Chondrocyte (in vitro differentiated cells): ENCODE measurements at regions not wholly inside any gene's neighbourhood (a gene's known extent, or its start where the extent isn't known, plus 50 kb on each side); places are given as distances from the start of the nearest gene placed in this dataset.

Source experiments
- DNase-seq: peaks from one replicate; pipeline ENCODE4 v3.0.0; 2021; ENCODE audit warnings: mixed read lengths, low spot score
- H3K27ac Mint-ChIP-seq: one replicate; pipeline ENCODE4 v1.8.0; 2021; ENCODE audit warnings: mild to moderate bottlenecking, moderate library complexity, mixed read lengths; ENCODE audit not compliant: unreplicated experiment
- H3K27me3 Mint-ChIP-seq: 2 replicates; pipeline ENCODE4 v1.8.0; 2021; ENCODE audit warnings: low read depth, mixed read lengths
- H3K36me3 Mint-ChIP-seq: 2 replicates; pipeline ENCODE4 v1.8.0; 2021; ENCODE audit warnings: low read depth, mixed read lengths
- H3K4me1 Mint-ChIP-seq: 2 replicates; pipeline ENCODE4 v1.8.0; 2021; ENCODE audit warnings: low read depth, mild to moderate bottlenecking, mixed read lengths
- H3K4me3 Mint-ChIP-seq: one replicate; pipeline ENCODE4 v1.8.0; 2021; ENCODE audit warnings: mild to moderate bottlenecking, moderate library complexity, mixed read lengths; ENCODE audit not compliant: unreplicated experiment
- H3K9me3 Mint-ChIP-seq: 2 replicates; pipeline ENCODE4 v1.8.0; 2021; ENCODE audit warnings: low read depth, mixed read lengths
- TF ChIP-seq, protein P1 (sequence below): fragments of 200-600 bp; sonication (generic); IDR thresholded peaks from 2 replicates; pipeline ENCODE4 v1.5.0; 2021; ENCODE audit warnings: antibody characterized with exemption, mild to moderate bottlenecking, moderate library complexity

DNA sequence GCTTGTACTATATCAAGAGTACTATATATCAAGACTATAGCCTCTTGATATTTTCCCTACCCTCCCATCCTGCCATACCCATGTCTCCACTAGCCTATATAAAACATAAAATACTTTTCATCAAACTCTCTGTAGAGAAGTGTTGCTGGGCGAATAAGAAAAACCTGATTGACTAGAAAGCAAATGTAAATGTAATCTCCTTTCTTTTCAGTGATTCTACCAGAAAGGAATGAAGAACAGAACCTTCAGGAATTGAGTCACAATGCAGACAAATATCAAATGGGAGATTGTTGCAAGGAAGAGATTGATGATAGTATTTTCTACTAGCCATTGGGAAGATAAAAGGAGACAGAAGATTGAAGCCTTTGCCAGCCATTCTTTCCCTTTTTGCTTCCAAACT lies 89.2 kb downstream of the KCNRG start:
- TF ChIP-seq, protein P1, sequence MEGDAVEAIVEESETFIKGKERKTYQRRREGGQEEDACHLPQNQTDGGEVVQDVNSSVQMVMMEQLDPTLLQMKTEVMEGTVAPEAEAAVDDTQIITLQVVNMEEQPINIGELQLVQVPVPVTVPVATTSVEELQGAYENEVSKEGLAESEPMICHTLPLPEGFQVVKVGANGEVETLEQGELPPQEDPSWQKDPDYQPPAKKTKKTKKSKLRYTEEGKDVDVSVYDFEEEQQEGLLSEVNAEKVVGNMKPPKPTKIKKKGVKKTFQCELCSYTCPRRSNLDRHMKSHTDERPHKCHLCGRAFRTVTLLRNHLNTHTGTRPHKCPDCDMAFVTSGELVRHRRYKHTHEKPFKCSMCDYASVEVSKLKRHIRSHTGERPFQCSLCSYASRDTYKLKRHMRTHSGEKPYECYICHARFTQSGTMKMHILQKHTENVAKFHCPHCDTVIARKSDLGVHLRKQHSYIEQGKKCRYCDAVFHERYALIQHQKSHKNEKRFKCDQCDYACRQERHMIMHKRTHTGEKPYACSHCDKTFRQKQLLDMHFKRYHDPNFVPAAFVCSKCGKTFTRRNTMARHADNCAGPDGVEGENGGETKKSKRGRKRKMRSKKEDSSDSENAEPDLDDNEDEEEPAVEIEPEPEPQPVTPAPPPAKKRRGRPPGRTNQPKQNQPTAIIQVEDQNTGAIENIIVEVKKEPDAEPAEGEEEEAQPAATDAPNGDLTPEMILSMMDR, result no peak
- Mint-ChIP-seq H3K27ac (no peak overlapping the region), H3K27me3 (no peaks in the 10 kb centered on the region), H3K4me1 (peaks cover 26% of the 10 kb centered on the region), H3K4me3 (no peak overlapping the region), H3K36me3 (peaks cover 1% of the 10 kb centered on the region), H3K9me3 (no peaks in the 10 kb centered on the region)
- no peak for DNase-seq

DNA sequence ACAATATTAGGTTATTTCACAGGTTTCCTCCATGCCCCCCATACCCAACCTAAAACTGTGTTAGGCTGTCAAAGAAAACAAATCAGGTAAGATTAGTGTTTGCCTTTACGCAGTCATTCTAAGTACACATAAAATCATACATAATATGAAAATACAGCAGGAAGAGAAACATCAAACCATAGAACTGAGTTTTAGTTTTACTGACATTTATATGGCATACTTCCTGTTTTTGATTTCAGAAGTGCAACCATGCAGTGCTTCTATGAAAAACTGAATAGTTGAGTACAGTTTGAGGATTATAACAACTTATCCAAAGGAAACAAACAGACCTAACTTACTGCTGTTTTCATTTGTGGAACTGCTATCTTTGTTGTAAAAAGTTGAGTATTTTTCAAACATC lies 91.3 kb downstream of the KCNRG start:
- no peak for DNase-seq
- Mint-ChIP-seq H3K27ac (no peak overlapping the region), H3K4me3 (no peak overlapping the region), H3K36me3 (no peaks in the 10 kb centered on the region), H3K27me3 (no peaks in the 10 kb centered on the region), H3K9me3 (no peaks in the 10 kb centered on the region), H3K4me1 (peaks cover 30% of the 10 kb centered on the region)
- TF ChIP-seq, protein P1, result no peak

DNA sequence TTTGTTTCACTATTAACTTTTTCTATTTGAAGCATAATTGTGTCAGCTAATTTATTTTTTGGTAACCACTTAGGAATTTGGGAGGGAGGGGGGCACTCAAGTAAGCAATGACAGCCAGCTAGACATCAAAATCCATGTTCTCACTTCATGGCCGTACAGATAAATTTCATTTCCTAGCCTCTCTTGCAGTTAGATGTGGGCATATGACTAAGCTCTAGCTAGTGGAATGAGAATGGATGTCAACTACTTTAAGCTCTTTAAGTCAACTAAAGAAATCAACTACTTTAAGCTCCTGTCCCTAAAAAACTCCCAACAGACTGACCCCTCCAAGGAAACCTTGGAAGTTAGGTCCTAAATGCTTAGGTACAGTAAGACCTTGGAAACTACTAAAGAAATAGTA lies 92.0 kb downstream of the KCNRG start:
- Mint-ChIP-seq H3K4me1 (peaks cover 30% of the 10 kb centered on the region), H3K27me3 (no peaks in the 10 kb centered on the region), H3K27ac (no peak overlapping the region), H3K9me3 (no peaks in the 10 kb centered on the region), H3K36me3 (no peaks in the 10 kb centered on the region), H3K4me3 (no peak overlapping the region)
- no peak for DNase-seq
- TF ChIP-seq, protein P1, result no peak

DNA sequence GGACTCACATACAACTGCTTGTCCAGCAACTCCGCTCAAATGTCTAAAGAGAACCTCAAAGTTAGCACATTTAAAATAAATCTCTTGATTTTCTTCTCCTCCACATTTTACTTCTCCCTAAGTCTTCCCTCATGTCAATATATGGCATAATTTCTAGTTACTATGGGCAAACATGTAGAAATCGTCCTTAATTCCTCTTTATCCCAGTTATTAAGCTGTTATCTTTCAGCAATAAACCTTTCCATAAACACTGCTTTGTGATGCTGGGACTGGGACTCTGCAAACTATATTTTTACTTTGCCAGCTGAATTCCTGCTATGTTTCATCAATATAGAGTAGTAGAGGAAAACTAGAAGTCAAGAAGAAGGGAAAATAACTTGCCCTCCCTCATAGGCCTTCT lies 99.7 kb downstream of the KCNRG start:
- TF ChIP-seq, protein P1, result no peak

DNA sequence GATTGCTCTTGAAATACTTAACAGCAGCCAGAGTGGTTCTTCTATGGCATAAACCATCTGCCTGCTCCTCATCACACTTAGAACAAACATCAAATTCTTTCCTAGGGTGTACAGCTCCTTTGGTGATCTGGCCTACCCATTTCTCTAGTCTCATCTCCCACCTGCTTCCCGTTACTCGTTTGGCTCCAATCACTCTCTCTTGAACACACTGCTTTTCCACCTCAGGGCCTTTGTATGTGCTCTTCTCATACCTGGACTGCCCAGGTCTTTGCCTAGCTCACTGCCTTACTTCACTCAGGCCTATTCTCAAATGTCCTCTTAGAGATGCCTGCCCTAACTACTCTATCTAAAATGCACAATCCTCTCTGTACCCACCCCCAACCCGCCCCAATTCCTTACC lies 100.5 kb downstream of the KCNRG start:
- no peak for DNase-seq

More for the DNA sequence above, 99.7 kb downstream of the KCNRG start:
- peaks cover 8% of the 10 kb centered on the region for H3K4me1 Mint-ChIP-seq
- no peaks in the 10 kb centered on the region for H3K9me3 Mint-ChIP-seq
- no peak for DNase-seq
- no peaks in the 10 kb centered on the region for H3K36me3 Mint-ChIP-seq
- no peak overlapping the region for H3K27ac Mint-ChIP-seq
- no peaks in the 10 kb centered on the region for H3K27me3 Mint-ChIP-seq
- H3K4me3 Mint-ChIP-seq, result no peak overlapping the region

More for the DNA sequence above, 100.5 kb downstream of the KCNRG start:
- no peaks in the 10 kb centered on the region for H3K9me3 Mint-ChIP-seq
- H3K4me1 Mint-ChIP-seq, result peaks cover 8% of the 10 kb centered on the region
- peaks cover under 1% of the 10 kb centered on the region for H3K36me3 Mint-ChIP-seq
- no peak overlapping the region for H3K4me3 Mint-ChIP-seq
- no peak overlapping the region for H3K27ac Mint-ChIP-seq
- no peaks in the 10 kb centered on the region for H3K27me3 Mint-ChIP-seq
- TF ChIP-seq, protein P1, result no peak
